ENCODE measurements at regions not wholly inside any gene's neighbourhood (a gene's known extent, or its start where the extent isn't known, plus 50 kb on each side); places are given as distances from the start of the nearest gene placed in this dataset.

DNA sequence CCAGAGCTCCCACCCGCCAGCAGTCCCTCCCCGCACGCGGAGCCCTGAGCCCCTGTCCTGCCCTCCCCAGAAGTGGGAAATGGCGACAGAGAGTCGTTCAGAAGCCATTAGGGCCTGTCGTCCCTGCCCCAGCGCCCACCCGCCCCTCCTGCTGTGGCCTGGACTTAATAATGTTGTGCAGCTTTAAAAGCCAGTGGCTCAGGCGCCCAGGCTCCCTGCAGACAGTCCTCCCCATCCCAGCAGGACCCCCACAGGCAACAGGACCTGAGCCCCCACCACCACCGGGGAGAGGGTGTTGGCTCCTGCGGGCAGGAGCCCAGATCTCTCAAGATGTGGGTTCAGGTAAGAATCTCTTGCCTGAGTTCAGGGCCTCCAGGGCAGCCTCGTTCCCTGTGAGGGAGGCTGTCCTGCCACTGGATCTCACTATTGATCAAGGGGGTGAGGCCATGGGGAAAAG is 125.3 kb upstream of the RUNX3 start:
- TF ChIP-seq, protein P1, sequence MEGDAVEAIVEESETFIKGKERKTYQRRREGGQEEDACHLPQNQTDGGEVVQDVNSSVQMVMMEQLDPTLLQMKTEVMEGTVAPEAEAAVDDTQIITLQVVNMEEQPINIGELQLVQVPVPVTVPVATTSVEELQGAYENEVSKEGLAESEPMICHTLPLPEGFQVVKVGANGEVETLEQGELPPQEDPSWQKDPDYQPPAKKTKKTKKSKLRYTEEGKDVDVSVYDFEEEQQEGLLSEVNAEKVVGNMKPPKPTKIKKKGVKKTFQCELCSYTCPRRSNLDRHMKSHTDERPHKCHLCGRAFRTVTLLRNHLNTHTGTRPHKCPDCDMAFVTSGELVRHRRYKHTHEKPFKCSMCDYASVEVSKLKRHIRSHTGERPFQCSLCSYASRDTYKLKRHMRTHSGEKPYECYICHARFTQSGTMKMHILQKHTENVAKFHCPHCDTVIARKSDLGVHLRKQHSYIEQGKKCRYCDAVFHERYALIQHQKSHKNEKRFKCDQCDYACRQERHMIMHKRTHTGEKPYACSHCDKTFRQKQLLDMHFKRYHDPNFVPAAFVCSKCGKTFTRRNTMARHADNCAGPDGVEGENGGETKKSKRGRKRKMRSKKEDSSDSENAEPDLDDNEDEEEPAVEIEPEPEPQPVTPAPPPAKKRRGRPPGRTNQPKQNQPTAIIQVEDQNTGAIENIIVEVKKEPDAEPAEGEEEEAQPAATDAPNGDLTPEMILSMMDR (IDR thresholded peaks at IDR 0.05; ENCODE audit: low read depth, low read length, poor library complexity, severe bottlenecking) = no peak
- no peak for TF ChIP-seq EZH2phosphoT487 (IDR thresholded peaks at IDR 0.05; ENCODE audit: borderline replicate concordance, low read length)

Measured in DOHH2 (cell line).